Brain pericyte (primary cell): ENCODE measurements at regions not wholly inside any gene's neighbourhood (a gene's known extent, or its start where the extent isn't known, plus 50 kb on each side); places are given as distances from the start of the nearest gene placed in this dataset.
"Not testable (repeated sequence)": the region's sequence is repeated elsewhere in the genome, so short reads cannot be mapped to it uniquely, and the experiment has no call there.

Source experiments
- DNase-seq: peaks from one replicate; pipeline ENCODE4 v3.0.0-alpha.2; 2012; ENCODE audit warnings: low read depth, low spot score

DNA sequence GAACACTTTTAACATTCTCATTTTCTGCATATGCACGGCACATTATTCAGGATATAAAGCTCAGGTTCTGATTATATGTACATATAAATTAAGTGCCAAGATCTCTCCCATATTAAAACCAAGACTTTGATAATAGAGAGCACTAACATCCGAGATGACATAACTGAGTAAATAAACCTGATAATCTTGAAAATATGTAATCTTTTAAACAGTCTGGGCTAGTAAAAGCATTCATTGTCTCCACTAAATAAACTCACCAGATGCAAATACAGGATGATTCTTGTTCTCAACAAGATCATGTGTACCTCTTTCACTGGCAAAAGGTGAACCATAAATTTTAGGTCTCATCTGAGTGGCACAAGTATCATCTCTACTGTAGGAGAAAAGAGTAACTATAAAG, 942.2 kb downstream of the TRAM1L1 start:
- no peak for DNase-seq

GRCh38 chr4:116132946-116133345, 952.4 kb downstream of the TRAM1L1 start:
- no peak for DNase-seq

DNA sequence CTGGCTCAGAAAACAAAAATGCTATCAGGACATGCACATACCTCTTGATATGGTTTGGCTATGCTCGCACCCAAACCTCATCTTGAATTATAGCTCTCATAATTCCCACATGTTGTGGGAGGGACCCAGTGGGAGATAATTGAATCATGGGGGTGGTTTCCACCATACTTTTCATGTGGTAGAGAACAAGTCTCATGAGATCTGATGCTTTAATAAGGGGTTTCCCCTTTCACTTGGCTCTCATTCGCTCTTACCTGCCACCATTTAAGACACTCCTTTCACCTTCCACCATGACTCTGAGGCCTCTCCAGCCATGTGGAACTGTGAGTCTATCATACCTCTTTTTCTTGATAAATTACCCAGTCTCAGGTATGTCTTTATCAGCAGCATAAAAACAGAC, 958.6 kb downstream of the TRAM1L1 start:
- no peak for DNase-seq

DNA sequence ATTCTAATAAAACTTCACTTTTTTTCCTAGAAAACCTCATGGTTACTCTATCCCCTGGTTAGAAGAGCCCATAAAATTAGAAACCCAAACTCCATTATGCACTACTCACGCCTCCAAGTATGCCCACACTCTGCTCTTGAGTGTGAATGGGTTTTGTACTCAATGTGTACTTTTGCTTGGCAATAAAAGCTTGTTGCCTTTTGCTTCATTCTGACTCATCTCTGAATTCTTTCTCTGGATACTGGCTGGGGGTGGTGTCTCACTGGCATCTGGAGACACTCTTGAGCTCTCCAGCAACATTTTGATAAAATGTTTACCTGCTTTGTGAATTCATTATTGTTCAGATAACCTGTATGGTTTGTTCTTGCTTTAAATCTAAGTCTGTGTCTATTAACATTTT, 963.3 kb downstream of the TRAM1L1 start:
- no peak for DNase-seq

- DNase-seq, result peak; percentile 85
Observed at GRCh38 chr4:116118221-116118620, 967.2 kb downstream of the TRAM1L1 start.

DNA sequence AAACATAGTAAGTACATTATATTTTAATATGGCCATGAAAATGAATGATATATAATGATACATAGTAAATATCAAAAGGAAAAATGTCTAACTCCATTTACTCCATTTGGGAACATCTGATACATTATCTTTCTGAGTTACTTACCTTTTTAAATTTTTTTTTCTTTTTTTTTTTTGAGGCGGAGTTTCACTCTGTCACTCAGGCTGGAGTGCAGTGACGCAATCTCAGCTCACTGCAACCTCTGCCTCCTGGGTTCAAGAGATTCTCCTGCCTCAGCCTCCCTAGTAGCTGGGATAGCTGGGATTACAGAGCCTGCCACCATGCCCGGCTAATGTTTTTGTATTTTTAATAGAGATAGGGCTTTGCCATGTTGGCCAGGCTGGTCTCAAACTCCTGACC, 972.5 kb downstream of the TRAM1L1 start:
- DNase-seq, result not testable (repeated sequence)

GRCh38 chr4:116110713-116111112, 974.7 kb downstream of the TRAM1L1 start:
- DNase-seq, result no peak

GRCh38 chr4:116108606-116109005, 976.8 kb downstream of the TRAM1L1 start:
- DNase-seq, result no peak

DNA sequence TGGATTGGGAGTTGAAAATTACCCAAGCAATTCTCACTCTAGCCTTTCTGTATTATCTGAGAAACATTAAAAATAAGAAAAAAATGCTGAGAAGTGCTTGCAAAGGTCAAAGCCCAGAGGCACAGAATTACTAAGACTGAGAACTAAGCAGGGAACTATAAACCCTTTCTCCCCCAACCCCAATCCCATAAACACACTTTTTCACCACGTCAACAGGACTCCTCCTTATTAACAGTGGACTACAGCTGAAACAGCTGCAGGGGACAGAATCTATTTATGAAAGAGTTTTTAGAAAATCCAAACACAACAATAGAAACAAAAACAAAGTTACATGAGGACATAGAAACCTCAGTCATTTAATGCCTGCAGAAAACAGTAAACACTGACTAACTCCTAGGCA, 984.1 kb downstream of the TRAM1L1 start:
- DNase-seq, result no peak

DNA sequence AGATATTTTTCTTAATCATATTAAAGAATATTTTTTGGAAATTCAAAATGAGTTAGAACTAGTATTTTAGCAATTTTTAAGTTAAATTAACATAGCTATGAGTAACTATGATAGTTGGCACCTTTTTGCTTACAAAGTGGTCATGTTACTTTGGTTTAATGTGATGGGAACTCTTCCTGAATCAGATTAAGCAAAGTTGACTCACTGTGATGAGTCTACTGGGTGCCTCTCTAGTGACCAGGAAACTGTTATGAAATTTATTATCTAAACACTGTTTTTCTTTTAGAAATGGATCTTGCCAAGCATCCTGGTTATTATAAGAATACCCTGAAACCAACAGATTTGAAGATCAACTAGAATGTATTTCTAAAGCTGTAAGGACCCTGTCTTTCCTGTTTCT, 985.8 kb downstream of the TRAM1L1 start:
- no peak for DNase-seq

- not testable (repeated sequence) for DNase-seq
Observed at GRCh38 chr4:116097353-116097752, 983.9 kb upstream of the NDST4 start.

GRCh38 chr4:116092961-116093360, 979.5 kb upstream of the NDST4 start:
- DNase-seq, result no peak

- DNase-seq, result no peak
Observed at GRCh38 chr4:116088771-116089170, 975.4 kb upstream of the NDST4 start.

- no peak for DNase-seq
Observed at GRCh38 chr4:116082808-116083366, 969.5 kb upstream of the NDST4 start.

- DNase-seq, result no peak
Observed at GRCh38 chr4:116073051-116073450, 959.6 kb upstream of the NDST4 start.

GRCh38 chr4:116070283-116070682, 956.9 kb upstream of the NDST4 start:
- no peak for DNase-seq

- no peak for DNase-seq
Observed at GRCh38 chr4:116066711-116067245, 953.4 kb upstream of the NDST4 start.

DNA sequence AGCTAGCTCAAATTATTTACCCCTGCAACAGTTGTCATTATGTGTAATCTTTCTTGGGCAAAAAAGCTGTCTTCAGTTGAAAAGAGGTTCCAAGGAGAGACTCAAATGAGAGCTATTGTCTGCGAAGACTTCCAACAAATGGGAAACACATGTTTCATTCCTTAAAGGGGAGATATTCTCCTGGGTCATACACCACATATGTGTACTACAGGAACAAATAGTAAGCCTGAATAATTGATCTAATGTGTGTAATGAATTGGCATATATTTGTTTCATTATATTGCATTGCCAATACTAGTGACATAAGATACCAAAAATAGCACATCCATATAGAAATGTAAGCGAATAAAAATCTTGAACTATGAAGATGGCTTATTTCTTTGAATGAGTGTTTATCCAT, 950.9 kb upstream of the NDST4 start:
- DNase-seq, result no peak

DNA sequence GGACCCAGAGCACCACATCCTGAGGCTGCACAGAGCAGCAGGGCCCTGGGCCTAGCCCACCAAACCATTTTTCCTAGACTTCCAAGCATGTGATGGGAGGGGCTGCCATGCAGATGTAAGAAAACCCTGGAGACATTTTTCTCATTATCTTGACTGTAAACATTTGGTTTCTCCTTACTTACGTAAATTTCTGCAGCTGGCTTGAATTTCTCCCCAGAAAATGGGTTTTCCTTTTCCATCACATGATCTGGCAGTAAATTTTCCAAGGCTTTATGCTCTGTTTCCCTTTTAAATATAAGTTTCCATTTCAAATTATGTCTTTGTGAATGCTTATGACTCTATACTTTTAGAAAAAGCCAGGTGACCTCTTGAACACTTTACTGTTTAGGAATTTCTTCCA, 945.9 kb upstream of the NDST4 start:
- no peak for DNase-seq

DNA sequence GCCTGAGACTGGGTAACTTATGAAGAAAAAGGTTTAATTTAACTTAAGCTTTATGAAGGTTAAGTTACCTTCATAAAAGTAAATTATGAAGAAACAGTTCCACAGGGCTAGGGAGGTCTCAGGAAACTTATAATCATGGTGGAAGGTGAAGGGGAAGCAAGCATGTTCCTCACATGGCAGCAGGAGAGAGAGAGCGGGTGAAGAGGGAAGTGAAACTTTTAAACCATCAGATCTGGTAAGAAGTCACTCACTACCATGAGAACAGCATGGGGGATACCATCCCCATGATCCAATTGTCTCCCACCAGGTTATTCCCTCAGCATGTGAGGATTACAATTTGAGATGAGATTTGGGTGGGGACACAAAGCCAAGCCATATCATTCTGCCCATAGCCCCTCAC, 944.7 kb upstream of the NDST4 start:
- no peak for DNase-seq

- DNase-seq, result no peak
Observed at GRCh38 chr4:116055857-116056827, 942.7 kb upstream of the NDST4 start.

DNA sequence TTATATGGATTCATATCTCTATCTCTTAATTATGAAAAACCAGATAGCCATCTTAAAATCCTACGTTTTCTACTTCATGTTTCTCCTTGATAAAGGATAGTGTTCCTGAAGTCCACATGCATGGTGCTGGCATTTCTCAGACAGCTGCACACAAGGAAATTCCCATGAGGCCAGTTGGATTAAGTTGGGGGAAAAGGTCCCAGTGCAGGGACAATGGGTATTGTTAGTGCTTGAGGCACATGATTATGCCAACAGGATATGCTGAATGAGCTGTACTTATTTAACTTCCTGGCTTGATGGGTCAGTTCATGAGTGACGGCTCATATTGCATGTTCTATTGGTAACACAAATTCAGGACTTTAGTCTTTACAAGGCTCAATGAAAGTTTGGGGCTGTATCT, 913.9 kb upstream of the NDST4 start:
- DNase-seq, result no peak
